GM19372 (cell line): ENCODE measurements at regions not wholly inside any gene's neighbourhood (a gene's known extent, or its start where the extent isn't known, plus 50 kb on each side); places are given as distances from the start of the nearest gene placed in this dataset.

Source experiments
- ATAC-seq: cut with Tn5 transposase; IDR thresholded peaks from one replicate; pipeline ENCODE4 v1.9.1; 2021; ENCODE audit warnings: mild to moderate bottlenecking, low read depth, moderate library complexity; ENCODE audit not compliant: unreplicated experiment

GRCh38 chr3:43783987-43784639 is 93.4 kb downstream of the ABHD5 start:
- ATAC-seq = no peak

GRCh38 chr3:43784640-43785011 is 93.9 kb downstream of the ABHD5 start:
- no peak for ATAC-seq

- ATAC-seq = no peak
Measured at GRCh38 chr3:43785551-43785950, 94.8 kb downstream of the ABHD5 start.

GRCh38 chr3:43786102-43786501 is 95.4 kb downstream of the ABHD5 start:
- no peak for ATAC-seq

GRCh38 chr3:43786526-43787305 is 96.0 kb downstream of the ABHD5 start:
- no peak for ATAC-seq

- ATAC-seq = no peak
Measured at GRCh38 chr3:43787330-43787729, 96.6 kb downstream of the ABHD5 start.

- ATAC-seq = no peak
Measured at GRCh38 chr3:43789028-43789427, 98.3 kb downstream of the ABHD5 start.

- no peak for ATAC-seq
Measured at GRCh38 chr3:43790060-43790459, 99.3 kb downstream of the ABHD5 start.

GRCh38 chr3:43790476-43790875 is 99.7 kb downstream of the ABHD5 start:
- ATAC-seq = no peak

GRCh38 chr3:43791246-43791645 is 100.5 kb downstream of the ABHD5 start:
- no peak for ATAC-seq

- ATAC-seq = no peak
Measured at GRCh38 chr3:43792904-43793303, 102.2 kb downstream of the ABHD5 start.

- ATAC-seq = no peak
Measured at GRCh38 chr3:43793648-43794372, 103.1 kb downstream of the ABHD5 start.

GRCh38 chr3:43794776-43795175 is 104.0 kb downstream of the ABHD5 start:
- no peak for ATAC-seq

GRCh38 chr3:43795491-43795890 is 104.8 kb downstream of the ABHD5 start:
- no peak for ATAC-seq

- ATAC-seq = no peak
Measured at GRCh38 chr3:43796041-43796596, 105.4 kb downstream of the ABHD5 start.

GRCh38 chr3:43797794-43798193 is 107.1 kb downstream of the ABHD5 start:
- ATAC-seq = no peak

- ATAC-seq = no peak
Measured at GRCh38 chr3:43810797-43811196, 120.1 kb downstream of the ABHD5 start.

GRCh38 chr3:43814461-43814860 is 123.7 kb downstream of the ABHD5 start:
- no peak for ATAC-seq

GRCh38 chr3:43816372-43816771 is 125.6 kb downstream of the ABHD5 start:
- no peak for ATAC-seq

GRCh38 chr3:43817064-43817463 is 126.3 kb downstream of the ABHD5 start:
- no peak for ATAC-seq

GRCh38 chr3:43817825-43818224 is 127.1 kb downstream of the ABHD5 start:
- ATAC-seq = no peak
